Fibroblast of lung (primary cell): ENCODE measurements at regions not wholly inside any gene's neighbourhood (a gene's known extent, or its start where the extent isn't known, plus 50 kb on each side); places are given as distances from the start of the nearest gene placed in this dataset.

Experiments used
- DNase-seq, 2 donors: peaks; one replicate each; pipeline versions ENCODE4 v3.0.0 to v3.0.0-alpha.2; 2010; ENCODE audit warnings: low read depth in 2 of 2
- H2AFZ ChIP-seq: 2 replicates; pipeline ENCODE4 v1.5.1; 2012; ENCODE audit warnings: low read length, control low read depth, inconsistent platforms
- H3K27ac ChIP-seq: 2 replicates; pipeline ENCODE4 v1.5.1; 2011; ENCODE audit warnings: low read length, control low read depth; ENCODE audit not compliant: insufficient read depth
- H3K27me3 ChIP-seq: 2 replicates; pipeline ENCODE4 v1.5.1; 2011; ENCODE audit warnings: mild to moderate bottlenecking, low read length; ENCODE audit not compliant: control insufficient read depth, insufficient read depth
- H3K36me3 ChIP-seq: 2 replicates; pipeline ENCODE4 v1.5.1; 2011; ENCODE audit warnings: low read length; ENCODE audit not compliant: control insufficient read depth, insufficient read depth
- H3K4me1 ChIP-seq: 2 replicates; pipeline ENCODE4 v1.5.1; 2011; ENCODE audit warnings: low read length; ENCODE audit not compliant: control insufficient read depth, insufficient read depth; ENCODE audit errors: extremely low read depth
- H3K4me2 ChIP-seq: 2 replicates; pipeline ENCODE4 v1.5.1; 2011; ENCODE audit warnings: low read length, control low read depth; ENCODE audit not compliant: insufficient read depth; ENCODE audit errors: extremely low read depth
- H3K4me3 ChIP-seq, 4 experiments: fragments of 200-600 bp in 1 of 4; sonication (generic) in 1 of 4; replicated peaks in 1 of 4; 2 replicates each; pipeline ENCODE4 v1.5.1; 2011 to 2016; ENCODE audit warnings: low read length in 4 of 4, low read depth in 3 of 4, mild to moderate bottlenecking in 3 of 4, control low read depth in 2 of 4, inconsistent platforms in 1 of 4, mixed read lengths in 1 of 4; ENCODE audit not compliant: insufficient read depth in 1 of 4; ENCODE audit errors: control extremely low read depth in 1 of 4
- H3K79me2 ChIP-seq: 2 replicates; pipeline ENCODE4 v1.5.1; 2012; ENCODE audit warnings: mild to moderate bottlenecking, low read length, inconsistent platforms; ENCODE audit not compliant: control insufficient read depth, insufficient read depth
- H3K9ac ChIP-seq: 2 replicates; pipeline ENCODE4 v1.5.1; 2011; ENCODE audit warnings: mild to moderate bottlenecking, low read length, control low read depth; ENCODE audit not compliant: insufficient read depth
- H3K9me3 ChIP-seq: 2 replicates; pipeline ENCODE4 v1.5.1; 2012; ENCODE audit warnings: low read depth, low read length; ENCODE audit not compliant: control insufficient read depth, insufficient read depth
- H4K20me1 ChIP-seq: 2 replicates; pipeline ENCODE4 v1.5.1; 2011; ENCODE audit warnings: low read length; ENCODE audit not compliant: control insufficient read depth, insufficient read depth; ENCODE audit errors: extremely low read depth
- CTCF ChIP-seq, 2 donors: IDR thresholded peaks in 1 of 2; conservative IDR thresholded peaks in 1 of 2; 1 replicate in 1 of 2; 2 replicates in 1 of 2; pipeline ENCODE4 v1.5.1; 2011 to 2012; ENCODE audit warnings: low read length in 2 of 2, control low read depth in 1 of 2, inconsistent platforms in 1 of 2, low read depth in 1 of 2, mild to moderate bottlenecking in 1 of 2
- EZH2 ChIP-seq: IDR thresholded peaks from 2 replicates; pipeline ENCODE4 v1.5.1; 2012; ENCODE audit warnings: low read length, control low read depth, mild to moderate bottlenecking; ENCODE audit errors: missing control alignments

- Histone ChIP-seq H3K27ac (no peak overlapping the region), H3K9ac (no peak overlapping the region), H3K9me3 (no peaks in the 10 kb centered on the region), H3K79me2 (no peaks in the 10 kb centered on the region), H3K4me2 (no peak overlapping the region), H3K27me3 (no peaks in the 10 kb centered on the region), H2AFZ (no peak overlapping the region), H4K20me1 (no peaks in the 10 kb centered on the region), H3K4me3 (no peak overlapping the region), H3K4me1 (no peaks in the 10 kb centered on the region), H3K36me3 (no peaks in the 10 kb centered on the region)
- TF ChIP-seq CTCF (conservative IDR thresholded peaks at IDR 0.05 in 1 of 2, IDR thresholded peaks at IDR 0.05 in 1 of 2; ENCODE audit: low read depth in 1 of 2, low read length in 2 of 2) (no peak), EZH2 (no peak)
- DNase-seq, result no peak
Observed at GRCh38 chr22:47883757-47884156, 1121.3 kb downstream of the TBC1D22A start.

GRCh38 chr22:47879346-47879745 is 1116.9 kb downstream of the TBC1D22A start:
- Histone ChIP-seq H3K27me3 (no peaks in the 10 kb centered on the region), H3K4me1 (no peaks in the 10 kb centered on the region), H2AFZ (no peak overlapping the region), H4K20me1 (no peaks in the 10 kb centered on the region), H3K79me2 (no peaks in the 10 kb centered on the region), H3K9ac (no peak overlapping the region), H3K4me3 (no peak overlapping the region), H3K4me2 (no peak overlapping the region), H3K9me3 (no peaks in the 10 kb centered on the region), H3K36me3 (no peaks in the 10 kb centered on the region), H3K27ac (no peak overlapping the region)
- no peak for DNase-seq
- TF ChIP-seq CTCF (conservative IDR thresholded peaks at IDR 0.05 in 1 of 2, IDR thresholded peaks at IDR 0.05 in 1 of 2; ENCODE audit: low read depth in 1 of 2, low read length in 2 of 2) (no peak), EZH2 (no peak)

GRCh38 chr22:47878460-47878859 is 1116.0 kb downstream of the TBC1D22A start:
- H3K4me3 ChIP-seq, result no peak overlapping the region
- H3K36me3 ChIP-seq, result no peaks in the 10 kb centered on the region
- no peaks in the 10 kb centered on the region for H4K20me1 ChIP-seq
- H3K4me1 ChIP-seq, result no peaks in the 10 kb centered on the region
- no peaks in the 10 kb centered on the region for H3K27me3 ChIP-seq
- no peaks in the 10 kb centered on the region for H3K79me2 ChIP-seq
- no peak for DNase-seq
- no peaks in the 10 kb centered on the region for H3K9me3 ChIP-seq
- no peak overlapping the region for H3K4me2 ChIP-seq
- no peak overlapping the region for H3K9ac ChIP-seq
- TF ChIP-seq EZH2 (no peak), CTCF (conservative IDR thresholded peaks at IDR 0.05 in 1 of 2, IDR thresholded peaks at IDR 0.05 in 1 of 2; ENCODE audit: low read depth in 1 of 2, low read length in 2 of 2) (no peak)
- H3K27ac ChIP-seq, result no peak overlapping the region
- H2AFZ ChIP-seq, result no peak overlapping the region
